HepG2 (cell line): ENCODE measurements at regions not wholly inside any gene's neighbourhood (a gene's known extent, or its start where the extent isn't known, plus 50 kb on each side); places are given as distances from the start of the nearest gene placed in this dataset.

ENCODE experiments used
- ATAC-seq: fragments of 200-7000 bp; cut with Tn5 transposase; 3 replicates; pipeline ENCODE4 v1.9.1; 2020; ENCODE audit warnings: mild to moderate bottlenecking, moderate library complexity
- BruUV-seq: library from RNA; stranded (reverse); fragments of 400-500 nt; replicated peaks from 2 replicates; lab custom pipeline; 2021; lab: Mats Ljungman, UMichigan
- CTCF ChIA-PET: fragments of 300-600 bp; formaldehyde crosslinking; extraction: SDS; loops from one replicate; lab custom pipeline; 2021; ENCODE audit warnings: low total read pairs, inconsistent platforms, low intra/inter-chr PET ratio; lab: Yijun Ruan, JAX
- POLR2A ChIA-PET: fragments of 350-600 bp; sonication (Branson Sonifier 250); formaldehyde crosslinking; loops from one replicate; lab custom pipeline; 2020; ENCODE audit warnings: antibody characterized with exemption, inconsistent platforms; lab: Yijun Ruan, JAX
- DNase-seq: peaks from one replicate; pipeline ENCODE4 v3.0.0-alpha.2; 2015; ENCODE audit warnings: low spot score
- FAIRE-seq: peaks from 3 replicates; lab custom pipeline; 2011; peaks lifted over from hg19 to GRCh38; lab: Jason Lieb, UNC
- H2AFZ ChIP-seq: one replicate; pipeline ENCODE4 v1.6.1; 2011; ENCODE audit warnings: low read length, inconsistent platforms
- H3K27ac ChIP-seq: fragments of 300-600 bp; 3 replicates; pipeline ENCODE4 v1.8.0; 2011; ENCODE audit warnings: mixed run types, mild to moderate bottlenecking, mixed read lengths, low read length, inconsistent platforms; ENCODE audit not compliant: insufficient read depth; ENCODE audit errors: extremely low read length
- H3K27me3 ChIP-seq, 2 experiments: fragments of 200-600 bp in 1 of 2; 2 replicates in 1 of 2; 3 replicates in 1 of 2; pipeline versions ENCODE4 v1.6.0 to v1.8.0; 2011; ENCODE audit warnings: low read length in 2 of 2, mild to moderate bottlenecking in 2 of 2, moderate library complexity in 2 of 2, inconsistent platforms in 1 of 2; ENCODE audit not compliant: insufficient read depth in 2 of 2, control insufficient read depth in 1 of 2
- H3K36me3 ChIP-seq, 2 experiments: fragments of 200-600 bp in 1 of 2; replicated peaks in 1 of 2; 2 replicates in 1 of 2; 3 replicates in 1 of 2; pipeline versions ENCODE4 v1.5.1 to v1.8.0; 2011; ENCODE audit warnings: low read length in 2 of 2, inconsistent platforms in 1 of 2; ENCODE audit not compliant: insufficient read depth in 2 of 2, control insufficient read depth in 1 of 2
- H3K4me1 ChIP-seq: 2 replicates; pipeline ENCODE4 v1.5.1; 2012; ENCODE audit warnings: low read length, inconsistent platforms; ENCODE audit not compliant: insufficient read depth
- H3K4me2 ChIP-seq: 2 replicates; pipeline ENCODE4 v1.6.0; 2011; ENCODE audit warnings: low read depth, low read length, inconsistent platforms
- H3K4me3 ChIP-seq, 3 experiments: fragments of 200-600 bp in 1 of 3; sonication (generic), shearing (Covaris generic) in 1 of 3; replicated peaks in 1 of 3; 2 replicates each; pipeline ENCODE4 v1.5.1; 2011 to 2016; ENCODE audit warnings: low read length in 3 of 3, inconsistent platforms in 2 of 3, low read depth in 2 of 3, mild to moderate bottlenecking in 2 of 3, control low read depth in 1 of 3, mixed read lengths in 1 of 3; ENCODE audit not compliant: insufficient read depth in 1 of 3
- H3K79me2 ChIP-seq: one replicate; pipeline ENCODE4 v1.6.1; 2011; ENCODE audit warnings: low read length, inconsistent platforms; ENCODE audit not compliant: insufficient read depth
- H3K9ac ChIP-seq: 2 replicates; pipeline ENCODE4 v1.6.0; 2011; ENCODE audit warnings: mild to moderate bottlenecking, low read depth, low read length, inconsistent platforms; ENCODE audit not compliant: insufficient read depth
- H3K9me3 ChIP-seq: 2 replicates; pipeline ENCODE4 v1.5.1; 2012; ENCODE audit warnings: mild to moderate bottlenecking, low read length
- H4K20me1 ChIP-seq: 2 replicates; pipeline ENCODE4 v1.6.0; 2011; ENCODE audit warnings: inconsistent platforms, mild to moderate bottlenecking, low read length, moderate library complexity; ENCODE audit not compliant: insufficient read depth
- ATRX ChIP-seq: sonication (generic); formaldehyde crosslinking; IDR thresholded peaks from 2 replicates; pipeline ENCODE4 v1.4.0; 2020; ENCODE audit warnings: missing genetic modification reagents, borderline replicate concordance
- CEBPG ChIP-seq: IDR thresholded peaks from 2 replicates; pipeline ENCODE4 v1.6.1; 2016
- HOXA7 ChIP-seq: sonication (generic); formaldehyde crosslinking; IDR thresholded peaks from 2 replicates; pipeline ENCODE4 v1.8.1; 2022; ENCODE audit warnings: mild to moderate bottlenecking, missing genetic modification reagents, moderate library complexity
- HOXD1 ChIP-seq: sonication (generic); formaldehyde crosslinking; IDR thresholded peaks from 2 replicates; pipeline ENCODE4 v1.5.0; 2020; ENCODE audit warnings: missing genetic modification reagents
- ZNF292 ChIP-seq: sonication (generic); formaldehyde crosslinking; IDR thresholded peaks from 2 replicates; pipeline ENCODE4 v1.8.1; 2022; ENCODE audit warnings: mild to moderate bottlenecking, low read depth, missing genetic modification reagents, borderline replicate concordance
- ZNF644 ChIP-seq: IDR thresholded peaks from 2 replicates; pipeline ENCODE4 v1.6.1; 2016; ENCODE audit warnings: low read depth
- WGBS: methylation state at CpG from one replicate; pipeline ENCODE4 v1.1.6; 2017; ENCODE audit warnings: low lambda C conversion rate; 5-methylcytosine and 5-hydroxymethylcytosine counted together
- in situ Hi-C: cut with HindIII; loops from 2 replicates; pipeline ENCODE4 v1.10.0; 2017; ENCODE audit warnings: low pct_unique_long_range_greater_than_20kb; ENCODE audit not compliant: extremely low pct_ligation_motif_present
- intact Hi-C: fragments of 100-400 bp; cut with micrococcal nuclease; formaldehyde crosslinking; loops from one replicate; pipeline ENCODE4 v1.10.0; 2022; ENCODE audit not compliant: unreplicated experiment
- TF ChIP-seq, protein P1 (sequence below): sonication (generic); formaldehyde crosslinking; IDR thresholded peaks from 2 replicates; pipeline ENCODE4 v1.4.0; 2020; ENCODE audit warnings: missing genetic modification reagents

DNA sequence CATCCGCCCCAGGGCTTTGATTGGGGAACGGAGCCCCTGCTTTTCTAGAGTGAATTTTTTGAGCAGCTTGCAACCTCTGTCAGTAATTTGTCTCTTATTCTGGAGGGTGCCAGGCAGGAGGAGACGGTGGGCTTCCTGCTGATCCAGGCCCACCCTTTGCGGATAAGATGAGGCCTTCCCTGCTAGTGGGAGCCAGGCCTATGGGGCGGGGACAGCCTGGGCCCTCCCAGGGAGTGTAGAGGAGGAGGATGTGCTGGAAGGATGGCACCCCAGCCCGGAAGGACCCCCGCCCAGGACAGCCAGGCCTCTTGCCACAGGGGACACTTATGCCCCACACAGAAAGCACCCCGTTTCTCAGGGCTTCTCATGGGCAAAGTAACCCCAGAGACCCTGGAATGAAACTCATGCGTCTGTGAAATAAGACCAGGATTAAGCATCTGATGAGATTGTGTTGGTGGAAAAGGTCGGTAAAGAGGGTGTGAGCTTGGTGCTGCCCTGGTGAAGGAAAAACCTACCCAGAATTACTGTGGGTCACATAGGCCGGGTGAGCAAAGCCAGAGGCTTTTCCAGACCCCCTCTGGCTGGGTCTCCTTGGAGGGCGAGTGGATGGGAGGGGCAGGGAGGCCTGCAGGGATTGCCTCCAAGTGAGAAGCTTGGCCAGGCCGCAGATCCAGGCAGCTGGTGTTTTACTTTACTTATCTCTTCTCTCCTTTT is 118.7 kb downstream of the SIK1 start:
- ChIA-PET POLR2A (no interaction called here), CTCF (no interaction called here)
- Histone ChIP-seq H3K4me1 (peaks cover 75% of the 10 kb centered on the region), H3K4me2 (no peak overlapping the region), H3K27me3 (peaks cover 0 to 11% of the 10 kb centered on the region in 2 experiments; a peak in 4 of 5 replicates), H3K9ac (no peak overlapping the region), H3K4me3 (no peak overlapping the region), H3K27ac (no peak overlapping the region), H3K9me3 (no peaks in the 10 kb centered on the region), H4K20me1 (no peaks in the 10 kb centered on the region), H2AFZ (no peak overlapping the region), H3K79me2 (no peaks in the 10 kb centered on the region), H3K36me3 (no peaks in the 10 kb centered on the region)
- DNase-seq (no peak), FAIRE-seq (no peak), ATAC-seq (no peak)
- 54% methylated on average over 10 of the region's 13 CpGs for WGBS
- BruUV-seq = no TSS peak
- TF ChIP-seq ZNF292 (no peak), CEBPG (CRISPR knock-in tag) (no peak), ZNF644 (CRISPR knock-in tag) (no peak), HOXA7 (CRISPR knock-in tag) (no peak), ATRX (CRISPR knock-in tag) (no peak), HOXD1 (CRISPR knock-in tag) (no peak)
- TF ChIP-seq, protein P1, sequence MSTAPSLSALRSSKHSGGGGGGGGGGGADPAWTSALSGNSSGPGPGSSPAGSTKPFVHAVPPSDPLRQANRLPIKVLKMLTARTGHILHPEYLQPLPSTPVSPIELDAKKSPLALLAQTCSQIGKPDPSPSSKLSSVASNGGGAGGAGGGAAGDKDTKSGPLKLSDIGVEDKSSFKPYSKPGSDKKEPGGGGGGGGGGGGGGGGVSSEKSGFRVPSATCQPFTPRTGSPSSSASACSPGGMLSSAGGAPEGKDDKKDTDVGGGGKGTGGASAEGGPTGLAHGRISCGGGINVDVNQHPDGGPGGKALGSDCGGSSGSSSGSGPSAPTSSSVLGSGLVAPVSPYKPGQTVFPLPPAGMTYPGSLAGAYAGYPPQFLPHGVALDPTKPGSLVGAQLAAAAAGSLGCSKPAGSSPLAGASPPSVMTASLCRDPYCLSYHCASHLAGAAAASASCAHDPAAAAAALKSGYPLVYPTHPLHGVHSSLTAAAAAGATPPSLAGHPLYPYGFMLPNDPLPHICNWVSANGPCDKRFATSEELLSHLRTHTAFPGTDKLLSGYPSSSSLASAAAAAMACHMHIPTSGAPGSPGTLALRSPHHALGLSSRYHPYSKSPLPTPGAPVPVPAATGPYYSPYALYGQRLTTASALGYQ (CRISPR knock-in tag) = no peak
- intact Hi-C loops (no loop called here), in situ Hi-C loops (no loop called here)
